ENCODE measurements at regions not wholly inside any gene's neighbourhood (a gene's known extent, or its start where the extent isn't known, plus 50 kb on each side); places are given as distances from the start of the nearest gene placed in this dataset.

GRCh38 chr2:196399722-196400691 lies 228.6 kb upstream of the STK17B start:
- no peak for TF ChIP-seq EZH2 (IDR thresholded peaks at IDR 0.05; ENCODE audit: low read length, missing control alignments)
- no peak for TF ChIP-seq CTCF (conservative IDR thresholded peaks at IDR 0.05 in 1 of 2, IDR thresholded peaks at IDR 0.05 in 1 of 2; ENCODE audit: low read depth in 1 of 2, low read length in 2 of 2)
